Upper lobe of left lung (tissue), 6 donors: ENCODE measurements at regions not wholly inside any gene's neighbourhood (a gene's known extent, or its start where the extent isn't known, plus 50 kb on each side); places are given as distances from the start of the nearest gene placed in this dataset.
"Not testable (repeated sequence)": the region's sequence is repeated elsewhere in the genome, so short reads cannot be mapped to it uniquely, and the experiment has no call there.

Experiments used
- ATAC-seq, 2 donors: fragments of 200-7000 bp; cut with Tn5 transposase; one replicate each; pipeline ENCODE4 v1.9.1; 2022; ENCODE audit warnings: mild to moderate bottlenecking in 2 of 2, moderate library complexity in 2 of 2; ENCODE audit not compliant: low FRiP score in 2 of 2
- DNase-seq, 2 donors: peaks; one replicate each; pipeline ENCODE4 v3.0.0-alpha.2; 2019 to 2020
- H3K27ac ChIP-seq, 4 donors: fragments of 200-600 bp; sonication (generic); one replicate each; pipeline ENCODE4 v1.5.1; 2016 to 2019
- H3K27me3 ChIP-seq, 4 donors: fragments of 200-600 bp; sonication (generic); one replicate each; pipeline ENCODE4 v1.5.1; 2017 to 2019
- H3K36me3 ChIP-seq, 4 donors: fragments of 200-600 bp; sonication (generic); one replicate each; pipeline ENCODE4 v1.5.1; 2016 to 2019
- H3K4me1 ChIP-seq, 4 donors: fragments of 200-600 bp; sonication (generic); one replicate each; pipeline ENCODE4 v1.5.1; 2018 to 2019
- H3K4me3 ChIP-seq, 4 donors: fragments of 200-600 bp; sonication (generic); one replicate each; pipeline ENCODE4 v1.5.1; 2017 to 2019; ENCODE audit warnings: mild to moderate bottlenecking in 2 of 4, moderate library complexity in 1 of 4
- H3K9me3 ChIP-seq, 4 donors: fragments of 200-600 bp; sonication (generic); one replicate each; pipeline ENCODE4 v1.5.1; 2018 to 2019
- CTCF ChIP-seq, 6 experiments: fragments of 450-650 bp in 4 of 6; fragments of 200-600 bp in 2 of 6; sonication (generic) in 2 of 6; IDR thresholded peaks; one replicate each; pipeline ENCODE4 v1.5.1; 2016 to 2019; ENCODE audit warnings: antibody characterized with exemption in 6 of 6
- EP300 ChIP-seq, 4 donors: sonication (generic); formaldehyde crosslinking; IDR thresholded peaks; one replicate each; pipeline ENCODE4 v1.5.1; 2017; ENCODE audit warnings: antibody characterized with exemption in 4 of 4, control low read depth in 2 of 4
- POLR2A ChIP-seq, 4 donors: fragments of 450-650 bp; IDR thresholded peaks; one replicate each; pipeline ENCODE4 v1.5.1; 2016 to 2017; ENCODE audit warnings: antibody characterized with exemption in 4 of 4, mild to moderate bottlenecking in 2 of 4
- POLR2AphosphoS5 ChIP-seq, 2 donors: sonication (generic); formaldehyde crosslinking; IDR thresholded peaks; one replicate each; pipeline ENCODE4 v1.5.1; 2017; ENCODE audit warnings: antibody characterized with exemption in 2 of 2
- WGBS, 2 donors: methylation state at CpG; one replicate each; pipeline ENCODE4 v1.1.5; 2017 to 2018; 5-methylcytosine and 5-hydroxymethylcytosine counted together
- donor health status: DM: no; HTN: no; CAD: no; lungs with moderate emphysema.
- donor health status: DM: no; HTN: yes; CAD: no; lungs with severe emphysema.

GRCh38 chr11:29446132-29446531, 570.7 kb downstream of the KCNA4 start:
- TF ChIP-seq CTCF (IDR thresholded peaks at IDR 0.05) (no peak), EP300 (IDR thresholded peaks at IDR 0.05) (no peak), POLR2AphosphoS5 (IDR thresholded peaks at IDR 0.05) (no peak), POLR2A (IDR thresholded peaks at IDR 0.05) (no peak)
- DNase-seq (peak in 1 of 2 donors; percentile 8), ATAC-seq (no peak)
- Histone ChIP-seq H3K4me1 (no peaks in the 10 kb centered on the region), H3K27me3 (no peaks in the 10 kb centered on the region), H3K4me3 (no peak overlapping the region), H3K9me3 (no peaks in the 10 kb centered on the region), H3K36me3 (no peaks in the 10 kb centered on the region), H3K27ac (no peak overlapping the region)
- whole genome bisulfite sequencing, 2 donors, result 83 to 91% methylated on average over 5 to 7 of the region's 7 CpGs

GRCh38 chr11:29445191-29445590, 571.6 kb downstream of the KCNA4 start:
- not testable (repeated sequence) for H3K4me3 ChIP-seq, H3K9me3 ChIP-seq, H3K27me3 ChIP-seq, H3K27ac ChIP-seq, DNase-seq, H3K4me1 ChIP-seq, ATAC-seq, H3K36me3 ChIP-seq
- 79 to 89% methylated on average over 3 of the region's 3 CpGs for WGBS, 2 donors

GRCh38 chr11:29438815-29439214, 578.0 kb downstream of the KCNA4 start:
- Histone ChIP-seq H3K4me3 (no peak overlapping the region), H3K4me1 (no peaks in the 10 kb centered on the region), H3K27ac (no peak overlapping the region), H3K9me3 (no peaks in the 10 kb centered on the region), H3K27me3 (no peaks in the 10 kb centered on the region), H3K36me3 (no peaks in the 10 kb centered on the region)
- DNase-seq, result no peak
- no peak for ATAC-seq
- TF ChIP-seq POLR2A (IDR thresholded peaks at IDR 0.05), result no peak
- TF ChIP-seq CTCF (IDR thresholded peaks at IDR 0.05), result no peak
- TF ChIP-seq EP300 (IDR thresholded peaks at IDR 0.05), result no peak
- no peak for TF ChIP-seq POLR2AphosphoS5 (IDR thresholded peaks at IDR 0.05)
- 86 to 88% methylated on average over 1 of the region's 1 CpG for WGBS, 2 donors

- H3K4me3 ChIP-seq, result no peak overlapping the region
- no peaks in the 10 kb centered on the region for H3K27me3 ChIP-seq
- H3K27ac ChIP-seq, result no peak overlapping the region
- WGBS, 2 donors, result 59 to 62% methylated on average over 1 of the region's 1 CpG
- TF ChIP-seq POLR2A (IDR thresholded peaks at IDR 0.05) (no peak), EP300 (IDR thresholded peaks at IDR 0.05) (no peak)
- no peaks in the 10 kb centered on the region for H3K4me1 ChIP-seq
- DNase-seq (no peak), ATAC-seq (no peak)
- no peaks in the 10 kb centered on the region for H3K9me3 ChIP-seq
- H3K36me3 ChIP-seq, result no peaks in the 10 kb centered on the region
Measured at GRCh38 chr11:29435421-29435820, 581.4 kb downstream of the KCNA4 start.

GRCh38 chr11:29432719-29433325, 584.0 kb downstream of the KCNA4 start:
- no peaks in the 10 kb centered on the region for H3K36me3 ChIP-seq
- WGBS, 2 donors, result 36 to 37% methylated on average over 3 of the region's 3 CpGs
- no peak for TF ChIP-seq EP300 (IDR thresholded peaks at IDR 0.05)
- peak in 5 of 6 experiments; percentile 22 to 43 (median 36) for TF ChIP-seq CTCF (IDR thresholded peaks at IDR 0.05)
- no peak for TF ChIP-seq POLR2AphosphoS5 (IDR thresholded peaks at IDR 0.05)
- no peak for TF ChIP-seq POLR2A (IDR thresholded peaks at IDR 0.05)
- ATAC-seq, result peak in 1 of 2 donors; percentile 34
- DNase-seq, result no peak
- no peaks in the 10 kb centered on the region for H3K27me3 ChIP-seq
- H3K9me3 ChIP-seq, result no peaks in the 10 kb centered on the region
- no peak overlapping the region for H3K27ac ChIP-seq
- H3K4me3 ChIP-seq, result no peak overlapping the region
- H3K4me1 ChIP-seq, result no peaks in the 10 kb centered on the region

- H3K4me3 ChIP-seq, result no peak overlapping the region
- ATAC-seq, result no peak
Measured at GRCh38 chr11:29405305-29405704, 611.5 kb downstream of the KCNA4 start.

More at GRCh38 chr11:29405305-29405704, 611.5 kb downstream of the KCNA4 start:
- Histone ChIP-seq H3K27ac (no peak overlapping the region), H3K9me3 (no peaks in the 10 kb centered on the region), H3K4me1 (no peaks in the 10 kb centered on the region), H3K36me3 (no peaks in the 10 kb centered on the region), H3K27me3 (no peaks in the 10 kb centered on the region)
- no peak for DNase-seq
- no peak for TF ChIP-seq POLR2A (IDR thresholded peaks at IDR 0.05)
- no peak for TF ChIP-seq CTCF (IDR thresholded peaks at IDR 0.05)
- no peak for TF ChIP-seq EP300 (IDR thresholded peaks at IDR 0.05)
- no peak for TF ChIP-seq POLR2AphosphoS5 (IDR thresholded peaks at IDR 0.05)
